ENCODE measurements at regions not wholly inside any gene's neighbourhood (a gene's known extent, or its start where the extent isn't known, plus 50 kb on each side); places are given as distances from the start of the nearest gene placed in this dataset.

DNA sequence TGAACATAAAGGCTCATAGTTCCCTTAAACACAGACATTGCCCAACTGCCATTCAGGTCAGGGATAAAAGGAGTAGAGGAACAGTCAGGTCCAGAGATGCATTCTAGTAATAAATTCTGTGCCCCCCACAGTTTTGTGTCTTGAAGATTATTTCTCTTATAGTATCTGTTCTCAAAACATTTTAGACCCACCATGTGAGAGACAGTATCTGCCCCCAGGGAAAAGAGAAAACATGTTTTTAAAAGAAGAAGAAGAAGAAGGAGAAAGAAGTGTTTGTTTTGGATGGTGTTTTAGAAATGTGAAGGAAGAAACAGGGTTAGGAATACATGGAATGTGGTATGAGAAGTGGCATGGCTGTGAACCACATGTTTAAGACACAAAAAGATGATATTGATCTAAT is 629.6 kb upstream of the EPHA7 start:
- no peak for DNase-seq

- DNase-seq = no peak
Measured at GRCh38 chr6:94045099-94045829, 625.9 kb upstream of the EPHA7 start.

- no peak for DNase-seq
Measured at GRCh38 chr6:94041945-94042709, 622.8 kb upstream of the EPHA7 start.

DNA sequence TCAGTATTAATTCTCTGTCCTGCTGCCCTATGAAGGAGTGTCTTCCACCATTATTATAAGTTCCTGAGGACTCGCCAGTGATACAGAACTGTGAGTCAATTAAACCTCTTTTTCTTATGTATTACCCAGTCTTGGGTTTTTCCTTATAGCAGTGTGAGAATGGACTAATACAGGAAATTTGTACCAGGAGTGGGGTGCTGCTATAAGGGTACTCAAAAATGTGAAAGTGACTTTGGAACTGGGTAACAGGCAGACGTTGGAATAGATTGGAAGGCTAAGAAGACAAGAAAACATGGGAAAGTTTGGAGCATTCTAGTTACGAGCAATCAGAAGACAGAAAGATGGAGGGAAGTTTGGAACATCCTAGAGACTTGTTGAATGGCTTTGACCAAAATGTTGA is 616.7 kb upstream of the EPHA7 start:
- DNase-seq = no peak

GRCh38 chr6:94027374-94027773 is 608.0 kb upstream of the EPHA7 start:
- no peak for DNase-seq

DNA sequence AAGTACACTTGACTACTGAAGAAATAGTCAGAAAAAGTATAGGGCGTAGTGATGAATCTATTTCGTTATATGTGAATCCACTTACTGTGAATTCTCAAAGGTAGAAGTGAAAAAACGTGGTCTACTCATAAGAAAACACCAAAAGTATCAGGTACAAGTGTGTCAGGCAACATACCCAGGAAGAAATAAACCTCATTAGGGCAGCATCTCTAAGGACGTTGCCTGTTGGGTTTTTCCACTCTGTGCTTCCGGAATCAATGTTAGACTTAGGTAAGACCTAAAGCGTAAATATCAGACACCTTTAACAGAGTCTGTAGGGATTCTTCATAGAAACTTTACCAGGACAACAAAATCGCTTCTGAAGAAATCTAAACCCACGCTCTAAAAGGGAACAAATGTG is 607.2 kb upstream of the EPHA7 start:
- no peak for DNase-seq

- no peak for DNase-seq
Measured at GRCh38 chr6:94005835-94006234, 586.5 kb upstream of the EPHA7 start.

- no peak for DNase-seq
Measured at GRCh38 chr6:93992976-93993375, 573.6 kb upstream of the EPHA7 start.

GRCh38 chr6:93989630-93990029 is 570.3 kb upstream of the EPHA7 start:
- no peak for DNase-seq

- DNase-seq = no peak
Measured at GRCh38 chr6:93985953-93986352, 566.6 kb upstream of the EPHA7 start.

DNA sequence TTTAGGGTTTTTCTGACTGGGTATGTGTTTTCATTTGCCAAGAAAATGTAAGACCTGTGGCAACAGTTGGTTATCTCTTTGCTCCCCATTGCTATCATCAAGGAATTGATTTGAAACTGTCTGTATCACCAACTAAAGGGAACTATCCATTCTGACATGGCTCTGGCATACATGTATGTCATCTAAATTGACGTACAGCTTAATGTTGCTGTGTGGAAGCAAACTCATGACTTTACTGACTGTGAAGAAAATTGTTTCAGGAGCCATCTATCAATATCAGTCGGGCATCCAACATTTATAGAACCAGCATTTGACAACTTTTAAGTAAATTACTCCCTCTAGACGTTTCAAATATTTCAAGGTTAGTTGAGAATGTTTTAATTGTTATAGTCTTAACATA is 555.8 kb upstream of the EPHA7 start:
- DNase-seq = no peak

DNA sequence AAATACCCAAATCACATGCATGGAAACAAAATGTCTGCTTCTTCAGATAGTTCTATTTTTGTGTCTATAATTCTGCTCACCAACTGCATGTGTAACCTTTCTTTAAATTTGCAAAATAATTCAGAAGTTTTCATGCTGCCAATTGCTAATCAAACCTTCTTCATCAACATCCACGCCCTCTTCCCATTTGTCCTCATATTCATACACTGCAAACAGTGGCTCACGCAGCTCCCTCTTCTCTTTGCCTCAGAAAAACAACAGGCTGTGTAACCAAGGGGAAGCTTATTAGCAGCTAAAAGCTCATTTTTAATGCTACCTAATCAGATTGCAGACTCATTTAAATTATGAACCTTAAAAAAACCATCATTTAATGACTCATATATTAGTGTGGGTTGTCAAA is 555.0 kb upstream of the EPHA7 start:
- DNase-seq = no peak

DNA sequence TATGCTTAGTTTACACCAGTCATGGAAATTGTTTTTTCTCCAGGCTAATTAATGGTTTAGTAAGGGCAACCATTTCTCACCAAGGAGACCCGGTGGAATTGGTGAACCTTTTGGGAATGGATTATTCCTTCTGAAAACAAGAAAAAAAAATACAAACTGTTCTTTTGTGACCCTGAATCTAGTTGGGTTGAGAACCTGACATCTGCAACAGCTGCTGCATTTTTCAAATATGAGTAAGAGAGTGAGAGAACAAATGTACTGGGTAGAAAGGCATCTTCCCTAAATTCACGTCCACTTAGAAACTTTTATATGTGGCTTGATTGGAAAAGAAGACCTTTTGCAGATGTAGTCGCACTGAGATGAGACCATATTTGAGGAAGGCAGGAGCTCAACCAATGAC is 553.4 kb upstream of the EPHA7 start:
- DNase-seq = no peak

- no peak for DNase-seq
Measured at GRCh38 chr6:93970684-93971083, 551.3 kb upstream of the EPHA7 start.

DNA sequence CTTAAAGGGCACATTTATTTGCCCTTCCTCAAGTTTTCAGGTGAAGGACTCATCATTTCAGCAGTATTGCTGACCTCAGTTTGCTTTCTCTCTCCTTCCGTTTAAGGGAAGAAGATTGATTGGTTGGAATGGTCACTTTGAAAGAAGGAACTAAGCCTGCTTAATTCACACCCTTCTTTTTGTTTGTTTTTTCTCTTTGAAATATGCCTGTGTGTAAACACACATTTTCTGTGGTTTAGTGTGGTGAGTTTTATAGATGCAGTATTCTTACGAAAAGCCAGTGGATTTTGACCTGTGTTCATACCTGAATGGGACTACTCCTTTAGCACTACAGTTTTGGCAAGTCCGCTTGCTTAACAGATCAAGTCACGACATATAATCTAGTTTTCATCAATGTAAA is 548.8 kb upstream of the EPHA7 start:
- DNase-seq = no peak

DNA sequence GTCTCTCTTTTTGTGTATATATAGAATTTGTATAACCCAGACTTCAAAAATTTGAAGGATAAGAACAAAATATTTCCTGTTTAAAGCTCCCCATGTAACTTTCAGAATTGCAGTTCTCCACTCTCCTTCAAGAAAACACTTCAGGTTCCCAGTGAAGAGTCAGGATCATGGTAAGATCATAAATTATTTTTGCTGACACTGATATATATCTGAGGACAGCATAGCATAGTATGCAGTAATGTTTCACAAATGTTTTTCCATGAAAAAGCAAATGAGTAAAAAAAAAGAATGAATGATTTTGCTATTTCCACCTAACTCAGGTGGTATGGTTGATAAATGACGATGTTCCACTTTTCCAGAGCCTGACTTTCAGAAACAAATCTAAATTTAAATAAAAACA is 545.6 kb upstream of the EPHA7 start:
- no peak for DNase-seq

GRCh38 chr6:93964321-93964720 is 545.0 kb upstream of the EPHA7 start:
- no peak for DNase-seq

DNA sequence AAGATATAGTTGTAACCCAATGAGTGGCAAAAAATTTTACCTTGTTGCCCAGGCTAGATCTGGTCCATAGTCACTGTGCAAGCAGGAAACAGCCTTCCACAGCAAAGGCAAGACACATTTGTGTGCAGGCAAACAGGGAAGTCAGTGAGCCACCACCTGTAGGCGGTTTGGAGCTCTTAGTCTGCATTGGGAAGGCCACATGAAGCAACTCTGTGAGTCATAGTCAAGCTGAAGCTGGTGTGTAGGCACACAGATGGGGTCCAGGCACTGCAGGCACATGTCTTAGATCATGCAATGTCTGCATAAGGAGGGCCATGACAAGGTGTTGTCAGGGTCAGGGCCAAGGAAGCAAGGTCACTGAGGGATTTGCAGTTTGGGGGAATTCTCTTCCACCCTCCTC is 543.2 kb upstream of the EPHA7 start:
- no peak for DNase-seq

- DNase-seq = no peak
Measured at GRCh38 chr6:93954584-93954983, 535.2 kb upstream of the EPHA7 start.

GRCh38 chr6:93943661-93944060 is 524.3 kb upstream of the EPHA7 start:
- no peak for DNase-seq

- no peak for DNase-seq
Measured at GRCh38 chr6:93940381-93940780, 521.0 kb upstream of the EPHA7 start.

- no peak for DNase-seq
Measured at GRCh38 chr6:93932175-93932574, 512.8 kb upstream of the EPHA7 start.

- DNase-seq = no peak
Measured at GRCh38 chr6:93927731-93928130, 508.4 kb upstream of the EPHA7 start.

DNA sequence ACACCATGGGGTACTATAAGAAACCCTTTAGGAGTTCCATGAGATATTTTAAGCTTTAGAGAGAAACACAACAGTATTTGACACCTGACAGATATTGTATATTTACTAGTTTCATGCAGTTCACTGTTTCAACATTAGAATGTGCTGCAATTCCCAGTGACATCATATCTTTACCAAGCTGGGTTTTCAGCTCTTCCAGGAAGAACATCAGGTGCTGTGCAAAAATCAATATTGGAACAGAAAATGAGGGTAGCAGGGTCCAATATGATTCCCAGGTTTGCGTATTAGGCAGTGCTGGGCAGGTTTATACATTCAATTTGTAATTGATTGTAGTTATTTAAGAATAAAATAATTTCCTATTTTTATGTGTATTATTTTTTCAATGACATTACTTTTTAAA is 500.0 kb upstream of the EPHA7 start:
- DNase-seq = no peak

DNA sequence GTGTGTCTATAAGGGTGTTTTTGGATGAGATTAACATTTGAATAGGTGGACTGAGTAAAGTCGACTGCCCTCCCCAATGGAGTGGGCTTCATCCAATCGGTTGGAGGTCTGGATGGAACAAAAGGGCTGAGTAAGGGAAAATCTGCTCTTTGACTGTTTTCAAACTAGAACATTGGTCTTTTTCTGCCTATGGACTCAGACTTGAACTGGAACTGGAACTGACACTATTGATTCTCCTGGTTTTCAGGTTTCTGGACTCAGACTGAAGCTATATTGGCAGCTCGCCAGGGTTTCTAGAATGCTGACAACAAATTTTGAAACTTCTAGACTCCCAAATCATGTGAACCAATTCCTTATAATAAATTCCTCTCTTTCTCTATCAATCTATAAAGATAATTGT is 498.9 kb upstream of the EPHA7 start:
- no peak for DNase-seq
